ENCODE measurements at regions not wholly inside any gene's neighbourhood (a gene's known extent, or its start where the extent isn't known, plus 50 kb on each side); places are given as distances from the start of the nearest gene placed in this dataset.

DNA sequence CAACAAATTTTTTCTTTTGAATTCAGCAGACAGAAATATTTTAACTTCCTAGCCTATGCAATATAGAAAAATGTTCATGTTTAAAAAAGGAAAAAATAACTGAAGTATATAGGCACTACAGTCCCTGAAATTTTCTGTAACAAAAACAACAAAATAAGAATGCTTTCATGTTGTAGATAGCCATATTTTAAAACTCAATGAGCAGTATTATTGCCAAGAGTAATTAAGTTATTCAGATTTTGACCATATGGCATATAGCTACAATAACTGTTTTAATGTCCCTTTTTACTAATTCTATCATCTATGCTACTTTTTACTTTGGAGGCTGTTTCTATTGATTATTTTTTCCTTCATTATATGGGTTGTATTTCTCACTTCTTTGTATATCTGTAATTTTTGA lies 283.3 kb upstream of the RIMS1 start:
- CTCF ChIA-PET, result no interaction called here

DNA sequence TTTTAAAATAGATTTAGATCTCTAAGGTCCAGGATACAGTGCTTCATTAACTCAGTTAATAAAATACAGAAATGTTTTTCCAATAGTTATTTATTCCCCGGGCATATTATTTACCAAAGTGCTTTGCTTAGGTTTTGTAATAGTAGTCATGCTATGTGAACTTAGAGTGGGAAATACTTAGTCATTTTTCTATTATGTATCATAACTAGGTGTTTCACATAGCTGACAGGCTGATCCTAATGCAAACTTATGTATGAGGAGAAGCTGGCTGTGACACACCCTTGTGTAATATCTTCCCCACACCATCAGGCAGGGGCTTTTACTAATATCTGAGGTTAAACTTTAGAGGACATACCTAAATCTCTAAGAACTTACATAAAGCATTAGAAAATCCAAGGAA lies 277.7 kb upstream of the RIMS1 start:
- no peak for DNase-seq
- H3K4me1 ChIP-seq (ENCODE audit: control extremely low read depth in 1 of 4, control insufficient read depth in 4 of 4, insufficient read depth in 4 of 4, low read length in 3 of 4), result no peaks in the 10 kb centered on the region
- no peak overlapping the region for H3K4me3 ChIP-seq (ENCODE audit: control insufficient read depth in 1 of 7, extremely low read depth in 1 of 7, insufficient read depth in 4 of 7, low read depth in 2 of 7, low read length in 6 of 7)
- ChIA-PET CTCF (no interaction called here), POLR2A (no interaction called here)
- H3K27me3 ChIP-seq (replicated peaks in 2 of 5; ENCODE audit: control insufficient read depth in 4 of 5, insufficient read depth in 5 of 5, low read length in 4 of 5), result no peaks in the 10 kb centered on the region
- H3K36me3 ChIP-seq (ENCODE audit: control insufficient read depth in 4 of 4, insufficient read depth in 4 of 4, low read length in 3 of 4), result no peaks in the 10 kb centered on the region
- WGBS (ENCODE audit: insufficient coverage), result no CpG with 5 or more reads among the region's 1 CpG
- no peaks in the 10 kb centered on the region for H3K9me3 ChIP-seq (ENCODE audit: control extremely low read depth in 1 of 5, control insufficient read depth in 4 of 5, insufficient read depth in 2 of 5, low read depth in 1 of 5, low read length in 4 of 5)
- no peak overlapping the region for H3K27ac ChIP-seq (ENCODE audit: insufficient read depth in 1 of 2, low read depth in 1 of 2, low read length in 2 of 2, poor library complexity in 1 of 2, severe bottlenecking in 2 of 2)

More for the DNA sequence above, 283.3 kb upstream of the RIMS1 start:
- Histone ChIP-seq H3K4me1 (ENCODE audit: control extremely low read depth in 1 of 4, control insufficient read depth in 4 of 4, insufficient read depth in 4 of 4, low read length in 3 of 4) (no peaks in the 10 kb centered on the region), H3K36me3 (ENCODE audit: control insufficient read depth in 4 of 4, insufficient read depth in 4 of 4, low read length in 3 of 4) (no peaks in the 10 kb centered on the region), H3K9me3 (ENCODE audit: control extremely low read depth in 1 of 5, control insufficient read depth in 4 of 5, insufficient read depth in 2 of 5, low read depth in 1 of 5, low read length in 4 of 5) (no peaks in the 10 kb centered on the region), H3K27me3 (replicated peaks in 2 of 5; ENCODE audit: control insufficient read depth in 4 of 5, insufficient read depth in 5 of 5, low read length in 4 of 5) (no peaks in the 10 kb centered on the region), H3K4me3 (ENCODE audit: control insufficient read depth in 1 of 7, extremely low read depth in 1 of 7, insufficient read depth in 4 of 7, low read depth in 2 of 7, low read length in 6 of 7) (no peak overlapping the region), H3K27ac (ENCODE audit: insufficient read depth in 1 of 2, low read depth in 1 of 2, low read length in 2 of 2, poor library complexity in 1 of 2, severe bottlenecking in 2 of 2) (no peak overlapping the region)
- POLR2A ChIA-PET, result no interaction called here
- no peak for DNase-seq

DNA sequence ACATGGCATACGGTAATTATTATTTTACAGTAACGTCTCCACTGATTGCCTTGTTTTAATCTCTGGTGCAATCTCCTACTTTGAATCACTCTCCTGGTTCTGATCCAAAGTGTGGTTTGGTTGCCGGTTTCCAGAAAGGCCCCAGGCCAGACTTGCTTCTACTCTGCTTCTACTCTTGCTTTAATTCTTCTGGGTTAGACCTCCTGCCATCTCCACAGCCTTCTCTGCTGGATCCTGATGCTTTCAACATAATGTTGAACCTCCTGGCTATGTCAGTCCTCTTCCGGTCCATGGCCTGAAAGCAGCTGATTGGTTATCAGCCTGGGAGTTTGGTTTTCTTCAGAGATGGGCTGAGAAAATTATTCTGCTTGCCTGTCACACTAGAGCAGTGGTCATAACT lies 266.5 kb upstream of the RIMS1 start:
- no peaks in the 10 kb centered on the region for H3K4me1 ChIP-seq (ENCODE audit: control extremely low read depth in 1 of 4, control insufficient read depth in 4 of 4, insufficient read depth in 4 of 4, low read length in 3 of 4)
- POLR2A ChIA-PET, result no interaction called here
- no peaks in the 10 kb centered on the region for H3K9me3 ChIP-seq (ENCODE audit: control extremely low read depth in 1 of 5, control insufficient read depth in 4 of 5, insufficient read depth in 2 of 5, low read depth in 1 of 5, low read length in 4 of 5)
- H3K27me3 ChIP-seq (replicated peaks in 2 of 5; ENCODE audit: control insufficient read depth in 4 of 5, insufficient read depth in 5 of 5, low read length in 4 of 5), result peaks cover 0 to 4% (median 0%) of the 10 kb centered on the region in 5 experiments
- no peaks in the 10 kb centered on the region for H3K36me3 ChIP-seq (ENCODE audit: control insufficient read depth in 4 of 4, insufficient read depth in 4 of 4, low read length in 3 of 4)
- no peak overlapping the region for H3K27ac ChIP-seq (ENCODE audit: insufficient read depth in 1 of 2, low read depth in 1 of 2, low read length in 2 of 2, poor library complexity in 1 of 2, severe bottlenecking in 2 of 2)
- DNase-seq, result no peak
- no peak overlapping the region for H3K4me3 ChIP-seq (ENCODE audit: control insufficient read depth in 1 of 7, extremely low read depth in 1 of 7, insufficient read depth in 4 of 7, low read depth in 2 of 7, low read length in 6 of 7)
- 89% methylated on average over 4 of the region's 4 CpGs for WGBS (ENCODE audit: insufficient coverage)
- CTCF ChIA-PET, result no interaction called here

DNA sequence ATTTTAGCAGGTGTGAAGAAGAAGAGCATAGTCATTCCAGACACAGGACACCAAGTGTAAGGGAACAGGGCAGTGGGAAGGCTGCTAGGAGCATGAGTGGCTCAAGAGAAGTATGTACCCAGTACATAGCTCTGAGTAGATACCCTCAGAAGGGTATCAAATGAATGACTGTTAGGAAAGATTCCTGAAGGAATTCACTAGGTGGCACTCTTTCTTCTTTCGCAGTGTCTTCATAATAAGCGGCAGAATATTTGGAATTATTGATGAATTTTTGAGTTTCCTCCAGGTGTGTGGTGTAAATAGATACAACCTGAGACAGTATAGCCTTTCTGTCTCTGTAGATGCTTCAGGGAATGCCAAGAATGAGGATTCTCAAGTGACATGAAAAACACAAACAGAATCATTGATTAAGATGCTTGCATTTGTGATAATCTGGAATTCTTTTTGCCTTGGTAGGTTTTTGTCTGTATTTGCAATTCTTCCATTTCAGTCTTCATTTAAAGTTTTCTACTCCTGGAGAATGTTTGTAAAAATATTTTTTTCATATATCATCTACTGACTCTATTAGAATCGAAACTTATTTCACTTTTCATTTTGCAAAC lies 264.3 kb upstream of the RIMS1 start:
- Histone ChIP-seq H3K27ac (ENCODE audit: insufficient read depth in 1 of 2, low read depth in 1 of 2, low read length in 2 of 2, poor library complexity in 1 of 2, severe bottlenecking in 2 of 2) (no peak overlapping the region), H3K4me3 (ENCODE audit: control insufficient read depth in 1 of 7, extremely low read depth in 1 of 7, insufficient read depth in 4 of 7, low read depth in 2 of 7, low read length in 6 of 7) (no peak overlapping the region), H3K4me1 (ENCODE audit: control extremely low read depth in 1 of 4, control insufficient read depth in 4 of 4, insufficient read depth in 4 of 4, low read length in 3 of 4) (no peaks in the 10 kb centered on the region), H3K27me3 (replicated peaks in 2 of 5; ENCODE audit: control insufficient read depth in 4 of 5, insufficient read depth in 5 of 5, low read length in 4 of 5) (peaks cover 0 to 4% (median 0%) of the 10 kb centered on the region in 5 experiments), H3K9me3 (ENCODE audit: control extremely low read depth in 1 of 5, control insufficient read depth in 4 of 5, insufficient read depth in 2 of 5, low read depth in 1 of 5, low read length in 4 of 5) (peaks cover 0 to 7% (median 2%) of the 10 kb centered on the region in 5 experiments), H3K36me3 (ENCODE audit: control insufficient read depth in 4 of 4, insufficient read depth in 4 of 4, low read length in 3 of 4) (no peaks in the 10 kb centered on the region)
- 20% methylated on average over 1 of the region's 3 CpGs for WGBS (ENCODE audit: insufficient coverage)
- CTCF ChIA-PET, result no interaction called here
- POLR2A ChIA-PET, result no interaction called here
- DNase-seq, result no peak

DNA sequence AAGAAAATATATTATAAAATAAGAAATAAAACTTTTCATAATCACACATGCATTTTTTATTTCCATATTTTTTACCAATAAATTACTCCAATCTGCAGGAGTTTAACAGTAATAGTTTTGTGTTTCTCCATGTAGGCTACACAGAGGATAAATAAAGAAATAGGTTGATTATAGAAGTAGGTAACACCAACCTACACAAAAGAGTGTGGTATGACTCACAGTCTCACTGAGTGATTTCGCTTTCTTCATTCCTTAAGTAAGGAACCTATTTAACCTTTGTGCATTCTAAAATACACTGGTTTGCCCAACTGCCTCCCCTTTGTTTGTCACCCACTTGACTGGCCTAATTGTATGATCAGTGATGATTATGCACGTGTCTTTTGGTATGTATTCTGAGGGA lies 244.2 kb upstream of the RIMS1 start:
- H3K27me3 ChIP-seq (replicated peaks in 2 of 5; ENCODE audit: control insufficient read depth in 4 of 5, insufficient read depth in 5 of 5, low read length in 4 of 5), result no peaks in the 10 kb centered on the region
- peaks cover 0 to 3% (median 0%) of the 10 kb centered on the region in 5 experiments for H3K9me3 ChIP-seq (ENCODE audit: control extremely low read depth in 1 of 5, control insufficient read depth in 4 of 5, insufficient read depth in 2 of 5, low read depth in 1 of 5, low read length in 4 of 5)

DNA sequence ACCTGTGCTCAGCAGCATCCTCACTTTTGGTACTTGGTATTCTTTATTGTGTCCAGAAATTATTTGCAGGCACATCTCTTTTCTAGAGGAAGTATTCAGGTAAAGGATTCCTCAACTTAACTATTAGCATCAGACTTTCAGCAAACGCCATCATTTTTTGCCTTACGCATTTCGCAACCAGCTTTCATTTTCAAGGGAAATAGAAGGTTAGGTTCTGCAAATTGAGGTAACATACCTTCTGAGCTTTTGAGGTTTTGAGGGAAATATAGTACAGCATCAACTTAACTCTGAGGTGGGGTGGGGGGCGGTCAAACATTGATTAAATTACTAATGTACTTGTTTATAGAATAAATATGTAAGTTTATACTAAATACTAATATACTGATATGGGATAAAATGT lies 243.6 kb upstream of the RIMS1 start:
- POLR2A ChIA-PET, result no interaction called here
- Histone ChIP-seq H3K9me3 (ENCODE audit: control extremely low read depth in 1 of 5, control insufficient read depth in 4 of 5, insufficient read depth in 2 of 5, low read depth in 1 of 5, low read length in 4 of 5) (peaks cover 0 to 3% (median 0%) of the 10 kb centered on the region in 5 experiments), H3K36me3 (ENCODE audit: control insufficient read depth in 4 of 4, insufficient read depth in 4 of 4, low read length in 3 of 4) (no peaks in the 10 kb centered on the region), H3K27me3 (replicated peaks in 2 of 5; ENCODE audit: control insufficient read depth in 4 of 5, insufficient read depth in 5 of 5, low read length in 4 of 5) (no peaks in the 10 kb centered on the region), H3K4me3 (ENCODE audit: control insufficient read depth in 1 of 7, extremely low read depth in 1 of 7, insufficient read depth in 4 of 7, low read depth in 2 of 7, low read length in 6 of 7) (no peak overlapping the region), H3K4me1 (ENCODE audit: control extremely low read depth in 1 of 4, control insufficient read depth in 4 of 4, insufficient read depth in 4 of 4, low read length in 3 of 4) (no peaks in the 10 kb centered on the region), H3K27ac (ENCODE audit: insufficient read depth in 1 of 2, low read depth in 1 of 2, low read length in 2 of 2, poor library complexity in 1 of 2, severe bottlenecking in 2 of 2) (no peak overlapping the region)
- WGBS (ENCODE audit: insufficient coverage), result no CpG with 5 or more reads among the region's 4 CpGs
- CTCF ChIA-PET, result no interaction called here
- DNase-seq, result no peak

More for the DNA sequence above, 244.2 kb upstream of the RIMS1 start:
- no peak overlapping the region for H3K4me3 ChIP-seq (ENCODE audit: control insufficient read depth in 1 of 7, extremely low read depth in 1 of 7, insufficient read depth in 4 of 7, low read depth in 2 of 7, low read length in 6 of 7)
- ChIA-PET CTCF (no interaction called here), POLR2A (no interaction called here)
- no peak overlapping the region for H3K27ac ChIP-seq (ENCODE audit: insufficient read depth in 1 of 2, low read depth in 1 of 2, low read length in 2 of 2, poor library complexity in 1 of 2, severe bottlenecking in 2 of 2)
- H3K36me3 ChIP-seq (ENCODE audit: control insufficient read depth in 4 of 4, insufficient read depth in 4 of 4, low read length in 3 of 4), result no peaks in the 10 kb centered on the region
- no peaks in the 10 kb centered on the region for H3K4me1 ChIP-seq (ENCODE audit: control extremely low read depth in 1 of 4, control insufficient read depth in 4 of 4, insufficient read depth in 4 of 4, low read length in 3 of 4)
- no peak for DNase-seq
- WGBS (ENCODE audit: insufficient coverage), result no CpG with 5 or more reads among the region's 2 CpGs

DNA sequence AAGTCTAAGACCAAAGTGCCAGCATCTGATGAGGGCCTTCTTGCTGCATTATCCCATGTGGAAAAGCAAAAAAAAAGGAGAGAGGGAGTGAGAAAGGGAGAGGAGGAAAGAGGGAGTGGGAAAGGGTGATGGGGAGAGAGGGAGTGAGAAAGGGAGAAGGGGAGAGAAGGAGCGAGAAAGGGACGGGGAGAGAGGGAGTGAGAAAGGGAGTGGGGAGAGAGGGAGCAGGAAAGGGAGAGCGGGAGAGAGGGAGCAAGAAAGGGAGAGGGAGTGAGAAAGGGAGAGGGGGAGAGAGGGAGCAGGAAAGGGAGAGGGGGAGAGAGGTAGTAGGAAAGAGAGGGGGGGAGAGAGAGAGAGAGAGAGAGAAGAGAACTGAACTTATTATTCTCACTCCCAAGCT lies 241.1 kb upstream of the RIMS1 start:
- H3K4me3 ChIP-seq (ENCODE audit: control insufficient read depth in 1 of 7, extremely low read depth in 1 of 7, insufficient read depth in 4 of 7, low read depth in 2 of 7, low read length in 6 of 7), result no peak overlapping the region
- H3K27me3 ChIP-seq (replicated peaks in 2 of 5; ENCODE audit: control insufficient read depth in 4 of 5, insufficient read depth in 5 of 5, low read length in 4 of 5), result no peaks in the 10 kb centered on the region
- no peaks in the 10 kb centered on the region for H3K4me1 ChIP-seq (ENCODE audit: control extremely low read depth in 1 of 4, control insufficient read depth in 4 of 4, insufficient read depth in 4 of 4, low read length in 3 of 4)
- no peak overlapping the region for H3K27ac ChIP-seq (ENCODE audit: insufficient read depth in 1 of 2, low read depth in 1 of 2, low read length in 2 of 2, poor library complexity in 1 of 2, severe bottlenecking in 2 of 2)
- no peaks in the 10 kb centered on the region for H3K36me3 ChIP-seq (ENCODE audit: control insufficient read depth in 4 of 4, insufficient read depth in 4 of 4, low read length in 3 of 4)
- WGBS (ENCODE audit: insufficient coverage), result 94% methylated on average over 3 of the region's 3 CpGs
- H3K9me3 ChIP-seq (ENCODE audit: control extremely low read depth in 1 of 5, control insufficient read depth in 4 of 5, insufficient read depth in 2 of 5, low read depth in 1 of 5, low read length in 4 of 5), result peaks cover 0 to 3% (median 0%) of the 10 kb centered on the region in 5 experiments
- DNase-seq, result no peak
- ChIA-PET POLR2A (no interaction called here), CTCF (no interaction called here)
